ENCODE measurements at regions not wholly inside any gene's neighbourhood (a gene's known extent, or its start where the extent isn't known, plus 50 kb on each side); places are given as distances from the start of the nearest gene placed in this dataset.
A peak's percentile ranks its signal among the peaks of the same experiment; 100 is the strongest.

DNA sequence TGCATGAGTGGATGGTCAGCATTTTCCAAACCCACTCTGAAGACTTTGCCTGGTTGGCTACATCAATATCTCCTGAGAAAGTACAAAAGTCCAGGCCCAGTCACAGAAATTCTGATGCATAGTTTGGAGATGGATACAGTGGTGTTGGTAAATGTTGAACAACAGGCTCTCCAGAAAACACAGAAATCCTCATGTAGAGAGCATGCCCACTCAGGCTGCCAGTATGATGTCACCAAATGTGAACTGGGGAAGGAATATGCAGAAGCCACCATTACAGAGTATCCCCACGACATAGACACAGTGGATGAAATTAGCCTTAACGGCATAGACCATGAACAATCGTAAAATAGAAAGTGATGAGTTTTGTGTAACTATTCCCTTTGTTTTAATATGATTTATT is 97.1 kb upstream of the NXT1 start:
- H3K9me3 ChIP-seq: no peaks in the 10 kb centered on the region
- H3K4me3 ChIP-seq: no peak overlapping the region
- no peak for TF ChIP-seq POLR2A (IDR thresholded peaks at IDR 0.05)
- TF ChIP-seq, protein P1, sequence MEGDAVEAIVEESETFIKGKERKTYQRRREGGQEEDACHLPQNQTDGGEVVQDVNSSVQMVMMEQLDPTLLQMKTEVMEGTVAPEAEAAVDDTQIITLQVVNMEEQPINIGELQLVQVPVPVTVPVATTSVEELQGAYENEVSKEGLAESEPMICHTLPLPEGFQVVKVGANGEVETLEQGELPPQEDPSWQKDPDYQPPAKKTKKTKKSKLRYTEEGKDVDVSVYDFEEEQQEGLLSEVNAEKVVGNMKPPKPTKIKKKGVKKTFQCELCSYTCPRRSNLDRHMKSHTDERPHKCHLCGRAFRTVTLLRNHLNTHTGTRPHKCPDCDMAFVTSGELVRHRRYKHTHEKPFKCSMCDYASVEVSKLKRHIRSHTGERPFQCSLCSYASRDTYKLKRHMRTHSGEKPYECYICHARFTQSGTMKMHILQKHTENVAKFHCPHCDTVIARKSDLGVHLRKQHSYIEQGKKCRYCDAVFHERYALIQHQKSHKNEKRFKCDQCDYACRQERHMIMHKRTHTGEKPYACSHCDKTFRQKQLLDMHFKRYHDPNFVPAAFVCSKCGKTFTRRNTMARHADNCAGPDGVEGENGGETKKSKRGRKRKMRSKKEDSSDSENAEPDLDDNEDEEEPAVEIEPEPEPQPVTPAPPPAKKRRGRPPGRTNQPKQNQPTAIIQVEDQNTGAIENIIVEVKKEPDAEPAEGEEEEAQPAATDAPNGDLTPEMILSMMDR (IDR thresholded peaks at IDR 0.05): no peak
- no peaks in the 10 kb centered on the region for H3K4me1 ChIP-seq
- DNase-seq: no peak
- H3K36me3 ChIP-seq (ENCODE audit: low read depth, missing control alignments): no peaks in the 10 kb centered on the region
- H3K27me3 ChIP-seq: no peaks in the 10 kb centered on the region
- intact Hi-C loops (cut with DNase I; ENCODE audit: low total_unique reads): no loop called here
- no peak overlapping the region for H3K27ac ChIP-seq
- 90 to 97% methylated on average over 3 of the region's 3 CpGs for WGBS, 2 donors

DNA sequence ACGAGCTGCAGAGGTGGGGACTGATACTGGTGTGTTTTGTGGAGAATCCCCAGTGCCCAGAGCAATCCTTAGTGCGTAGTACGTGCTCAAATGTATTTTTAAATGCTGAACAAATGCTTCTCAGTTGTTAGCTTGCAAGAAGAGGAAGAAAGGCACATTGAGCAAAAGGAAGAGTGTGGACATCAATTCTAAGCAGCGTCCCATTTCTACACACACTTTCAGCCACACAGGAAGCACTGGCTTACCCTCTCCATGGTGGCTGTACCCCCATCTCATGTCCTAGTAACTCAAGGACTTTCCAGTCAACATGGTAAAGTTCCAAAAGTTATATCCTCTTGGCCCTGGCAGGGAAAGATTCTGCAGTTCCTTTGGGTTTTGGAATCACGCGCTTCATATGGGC is 98.8 kb upstream of the NXT1 start:
- Histone ChIP-seq H3K36me3 (ENCODE audit: low read depth, missing control alignments) (no peaks in the 10 kb centered on the region), H3K4me1 (peaks cover 7% of the 10 kb centered on the region), H3K4me3 (no peak overlapping the region), H3K27ac (no peak overlapping the region), H3K9me3 (no peaks in the 10 kb centered on the region), H3K27me3 (no peaks in the 10 kb centered on the region)
- DNase-seq: no peak
- TF ChIP-seq, protein P1 (IDR thresholded peaks at IDR 0.05): no peak
- intact Hi-C loops (cut with DNase I; ENCODE audit: low total_unique reads): no loop called here
- 94 to 96% methylated on average over 6 of the region's 6 CpGs for WGBS, 2 donors

DNA sequence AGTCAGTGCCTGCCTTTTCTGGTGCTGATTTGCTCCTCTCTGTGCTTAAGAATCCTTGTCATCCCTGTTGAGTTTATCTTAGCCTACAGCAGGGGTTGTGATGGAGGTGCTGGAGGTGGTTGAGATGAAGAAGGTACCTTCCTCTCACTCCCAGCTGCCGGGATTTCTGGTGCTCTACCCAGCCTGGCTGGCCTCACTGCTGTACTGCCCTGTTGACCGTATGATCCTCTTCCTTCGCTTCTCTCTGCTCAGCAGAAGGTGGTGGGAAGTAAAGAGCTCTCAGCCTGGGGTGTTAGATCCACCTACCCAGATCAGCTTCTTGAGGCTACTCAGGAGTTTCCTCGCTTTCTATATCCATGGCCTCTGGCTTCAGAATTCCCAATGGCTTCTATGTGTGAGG is 101.0 kb upstream of the NXT1 start:
- WGBS, 2 donors: 89 to 91% methylated on average over 4 of the region's 4 CpGs
- Histone ChIP-seq H3K36me3 (ENCODE audit: low read depth, missing control alignments) (no peaks in the 10 kb centered on the region), H3K4me1 (peaks cover 10% of the 10 kb centered on the region), H3K27ac (no peak overlapping the region), H3K9me3 (no peaks in the 10 kb centered on the region), H3K27me3 (no peaks in the 10 kb centered on the region), H3K4me3 (no peak overlapping the region)
- intact Hi-C loops (cut with DNase I; ENCODE audit: low total_unique reads): loop anchor here (10.0 kb wide), 1 partner anchor 555 kb away; no protein-coding TSS in a partner anchor
- TF ChIP-seq, protein P1 (IDR thresholded peaks at IDR 0.05): no peak
- no peak for TF ChIP-seq POLR2A (IDR thresholded peaks at IDR 0.05)
- no peak for DNase-seq

DNA sequence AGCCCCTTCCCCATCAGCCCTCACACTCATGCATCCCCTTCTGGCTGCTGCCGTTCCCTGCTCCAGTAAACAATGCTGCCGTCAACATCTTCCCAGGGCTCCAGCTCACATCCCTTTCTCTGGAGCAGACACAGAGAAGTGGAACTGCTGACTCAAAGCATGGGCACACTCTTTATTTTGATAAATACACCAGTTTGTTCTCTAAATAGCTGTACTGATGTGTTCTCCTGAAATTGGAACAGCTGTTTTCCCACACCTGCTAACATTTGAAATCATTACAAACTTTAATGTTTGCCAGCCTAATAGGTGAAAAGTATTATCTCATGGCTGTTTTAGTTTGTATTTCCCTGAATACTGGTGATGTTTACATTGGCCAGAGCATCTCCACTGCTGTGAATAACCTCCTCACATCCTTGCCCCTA is 102.1 kb upstream of the NXT1 start:
- Histone ChIP-seq H3K27ac (peak overlapping the region in 1 of 2 donors; percentile 8), H3K27me3 (no peaks in the 10 kb centered on the region), H3K4me3 (no peak overlapping the region), H3K9me3 (no peaks in the 10 kb centered on the region), H3K36me3 (ENCODE audit: low read depth, missing control alignments) (no peaks in the 10 kb centered on the region), H3K4me1 (peaks cover 18% of the 10 kb centered on the region)
- intact Hi-C loops (cut with DNase I; ENCODE audit: low total_unique reads): loop anchor here (10.0 kb wide), 1 partner anchor 554 kb away; no protein-coding TSS in a partner anchor
- no peak for TF ChIP-seq POLR2A (IDR thresholded peaks at IDR 0.05)
- TF ChIP-seq, protein P1 (IDR thresholded peaks at IDR 0.05): no peak
- no peak for DNase-seq
- 43 to 54% methylated on average over 2 of the region's 2 CpGs for WGBS, 2 donors

Measured in testis (tissue), 2 donors.